GM21786 (cell line): ENCODE measurements at regions not wholly inside any gene's neighbourhood (a gene's known extent, or its start where the extent isn't known, plus 50 kb on each side); places are given as distances from the start of the nearest gene placed in this dataset.
"Not testable (repeated sequence)": the region's sequence is repeated elsewhere in the genome, so short reads cannot be mapped to it uniquely, and the experiment has no call there.

Source experiments
- ATAC-seq: cut with Tn5 transposase; IDR thresholded peaks from one replicate; pipeline ENCODE4 v1.9.1; 2021; ENCODE audit not compliant: unreplicated experiment

DNA sequence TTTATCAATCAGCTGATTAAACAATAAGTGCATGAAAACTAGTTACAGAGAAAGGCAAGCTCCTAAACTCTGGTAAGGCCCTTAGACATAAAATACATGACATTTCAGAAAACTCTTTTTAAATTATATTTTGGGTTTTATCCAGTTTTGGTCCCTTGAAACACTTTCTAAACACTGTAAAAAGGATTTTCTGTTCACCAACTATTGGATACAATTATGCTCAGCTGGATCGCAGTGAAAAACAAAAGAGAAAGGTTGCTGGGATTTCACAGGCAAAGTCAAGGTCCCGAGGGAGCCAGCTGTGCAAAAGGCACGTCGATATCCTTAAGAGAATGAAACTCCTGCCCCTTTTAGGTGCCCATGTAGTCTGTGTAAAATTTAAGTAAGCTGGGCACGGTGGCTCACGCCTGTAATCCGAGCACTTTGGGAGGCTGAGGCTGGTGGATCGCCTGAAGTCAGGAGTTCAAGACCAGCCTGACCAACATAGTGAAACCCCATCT, 1018.4 kb upstream of the INTU start:
- no peak for ATAC-seq

DNA sequence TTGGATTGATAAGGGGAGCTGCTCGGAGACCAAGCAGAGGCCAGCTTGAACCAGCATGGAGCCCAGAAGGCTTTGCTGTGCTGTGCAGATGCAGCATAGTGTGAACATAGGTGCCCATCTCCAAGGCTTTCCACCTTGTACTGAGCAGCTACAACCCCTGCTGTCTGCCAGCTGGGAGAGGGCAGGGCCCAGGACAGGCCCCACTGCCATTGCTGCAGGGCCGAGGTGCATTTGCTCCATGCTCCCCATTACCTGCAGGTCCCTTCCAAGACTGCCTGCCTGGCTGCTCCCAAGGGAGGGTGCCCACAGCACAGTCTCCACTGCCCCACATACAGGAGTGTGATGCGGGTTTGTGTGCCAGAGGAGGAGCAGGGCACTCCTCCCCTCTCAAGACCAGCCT, 1016.0 kb upstream of the INTU start:
- no peak for ATAC-seq

DNA sequence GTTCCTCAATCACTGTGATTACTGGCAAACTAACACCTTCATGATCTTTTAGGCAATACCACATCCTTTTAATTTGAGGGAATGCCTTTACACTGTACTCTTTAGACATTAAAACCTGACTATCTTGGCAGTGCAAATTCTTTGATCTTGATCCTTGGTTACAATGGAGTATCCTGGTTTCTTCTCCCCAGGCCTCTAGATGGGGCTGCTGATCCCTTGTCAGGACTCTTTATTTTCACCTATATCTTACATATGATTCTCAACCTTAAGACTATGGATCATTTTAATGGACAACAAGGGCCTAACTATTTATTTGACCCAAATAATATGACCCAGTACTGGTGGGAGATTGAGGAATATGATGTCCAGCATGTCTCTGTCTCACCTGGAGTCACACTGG, 1005.5 kb upstream of the INTU start:
- ATAC-seq: no peak

DNA sequence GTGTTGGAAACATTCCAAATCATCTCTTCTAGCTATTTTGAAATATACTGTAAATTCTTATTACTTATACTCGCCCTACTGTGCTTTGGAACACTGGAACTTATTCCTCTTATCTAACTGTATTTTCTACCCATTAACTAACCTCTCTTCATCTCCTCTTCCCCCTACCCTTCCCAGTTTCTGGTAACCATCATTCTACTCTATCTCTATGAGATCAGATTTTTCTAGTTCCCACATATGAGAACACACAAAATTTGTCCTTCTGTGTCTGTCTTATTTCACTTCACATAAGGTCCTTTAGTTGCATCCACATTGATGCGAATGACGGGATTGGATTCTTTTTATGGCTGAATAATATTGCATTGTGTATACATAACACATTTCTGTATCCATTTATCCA, 1003.8 kb upstream of the INTU start:
- ATAC-seq: no peak

DNA sequence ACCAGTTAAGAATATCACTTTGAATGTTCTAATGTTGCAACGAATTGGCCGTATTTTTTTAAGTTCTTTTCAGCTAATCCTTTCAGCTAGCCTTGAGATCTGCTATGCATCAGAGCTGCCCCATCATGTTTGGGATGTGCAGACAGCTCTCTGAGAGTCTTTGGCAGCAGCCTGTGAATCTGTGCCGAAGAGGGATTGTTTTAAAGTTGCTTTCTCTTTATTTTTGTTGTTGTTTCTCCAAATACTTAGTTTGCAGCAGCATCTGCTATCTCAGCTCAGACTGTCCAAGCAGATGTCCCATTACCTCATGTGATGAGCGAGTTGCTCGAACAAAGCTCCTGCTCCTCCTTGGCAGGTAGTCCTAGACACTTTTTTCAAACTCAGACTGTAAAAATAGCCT, 1002.5 kb upstream of the INTU start:
- ATAC-seq: no peak

DNA sequence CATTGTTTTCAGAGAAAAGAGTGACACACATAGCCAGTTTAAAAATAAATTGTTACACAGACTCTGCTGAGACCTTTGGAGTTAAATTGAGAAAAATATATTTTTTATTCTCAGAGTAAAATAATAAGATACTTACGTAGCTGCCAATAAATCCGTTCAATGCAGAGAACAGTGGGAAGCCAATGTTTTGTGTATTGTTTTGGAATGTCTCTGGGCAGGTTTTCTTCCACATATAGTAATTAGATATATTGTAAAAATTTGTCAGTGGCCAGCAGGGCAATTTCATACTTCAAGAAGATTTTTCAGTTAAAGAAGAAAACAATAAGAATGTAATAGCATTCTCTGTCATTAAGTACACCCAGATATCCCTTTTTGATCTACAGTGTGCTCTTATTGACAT, 999.5 kb upstream of the INTU start:
- no peak for ATAC-seq

DNA sequence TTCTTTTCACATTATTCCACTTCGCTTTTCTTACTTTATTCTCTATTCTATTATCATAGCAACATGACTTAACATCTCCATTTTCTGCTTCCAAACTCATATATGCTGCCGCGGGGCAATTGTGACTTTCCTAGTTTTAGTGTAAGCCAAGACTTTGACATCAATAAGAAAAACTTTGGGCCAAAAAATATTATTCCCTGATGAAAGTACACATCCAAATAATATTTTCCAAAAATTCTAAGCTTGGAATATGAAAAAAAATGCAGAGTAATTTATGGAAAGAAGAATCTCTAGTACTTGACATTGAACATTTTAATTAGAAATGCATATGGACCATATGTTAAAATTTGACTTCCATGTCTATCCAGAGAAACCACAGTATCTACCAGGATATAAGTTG, 995.1 kb upstream of the INTU start:
- no peak for ATAC-seq

DNA sequence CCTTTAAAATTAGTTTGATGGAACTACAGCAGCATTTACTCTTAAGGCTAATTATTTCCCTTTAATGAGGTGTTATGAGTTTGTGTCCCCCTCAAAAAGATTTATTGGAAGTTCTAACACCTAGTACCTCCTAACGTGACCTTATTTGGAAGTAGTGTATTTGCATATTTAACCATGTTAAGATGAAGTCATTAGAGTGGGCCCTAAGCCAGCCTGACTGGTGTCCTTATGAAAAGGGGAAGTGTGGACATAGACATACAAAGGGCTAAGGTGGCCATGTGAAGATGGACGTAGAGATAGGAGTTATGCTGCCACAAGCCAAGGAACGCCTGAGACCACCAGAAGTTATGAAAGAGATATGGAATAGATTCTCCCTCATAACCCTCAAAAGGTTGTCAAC, 985.4 kb upstream of the INTU start:
- no peak for ATAC-seq

DNA sequence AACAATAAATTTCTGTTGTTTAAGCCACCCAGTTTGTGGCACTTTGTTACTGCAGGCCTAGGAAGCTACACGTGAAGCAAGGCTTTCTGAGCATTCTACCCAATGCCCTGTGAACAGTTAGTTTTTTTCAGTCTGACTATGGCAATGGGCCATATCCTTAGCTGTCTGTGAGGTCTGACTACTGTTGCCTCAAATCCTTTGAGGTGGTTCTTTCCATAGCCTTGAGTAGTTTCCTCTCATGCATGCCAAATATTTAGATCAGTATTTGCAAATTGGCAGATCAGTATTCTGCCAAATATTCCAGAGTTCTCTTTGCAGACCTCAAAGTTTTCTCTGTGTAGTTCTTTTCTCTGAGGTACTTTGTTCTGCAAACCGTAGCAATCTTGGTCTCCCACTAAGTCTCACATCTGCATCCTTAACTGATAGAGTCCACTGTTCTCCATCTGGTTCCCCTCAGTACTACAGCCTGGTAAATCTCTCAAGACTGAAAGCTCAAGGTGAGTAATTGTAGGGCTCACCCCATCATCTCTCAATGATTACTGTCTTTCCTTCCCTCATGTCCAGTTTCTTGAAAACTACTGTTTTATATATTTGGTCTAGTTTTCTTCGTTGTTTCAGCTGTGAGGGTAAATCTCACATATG, 984.9 kb upstream of the INTU start:
- ATAC-seq: no peak

DNA sequence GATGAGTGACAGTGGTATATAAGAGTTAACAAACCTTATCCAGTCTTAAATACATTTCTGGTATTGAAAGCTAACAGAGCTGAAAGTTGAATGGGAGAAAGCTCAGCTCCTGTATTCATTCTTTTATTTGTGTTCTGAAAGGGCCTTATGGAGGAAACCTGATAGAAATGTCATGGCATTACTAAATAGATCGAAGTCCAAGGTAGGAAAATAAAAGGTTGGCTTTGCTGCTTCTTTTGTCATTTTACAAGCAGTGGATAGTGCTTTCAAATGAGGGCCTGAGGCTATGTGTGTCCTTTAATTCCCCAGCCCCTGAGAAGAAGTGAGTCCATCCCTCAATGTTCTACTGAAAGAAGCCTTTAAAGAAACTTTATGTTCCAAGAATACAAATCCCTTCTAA, 974.3 kb upstream of the INTU start:
- ATAC-seq: no peak

DNA sequence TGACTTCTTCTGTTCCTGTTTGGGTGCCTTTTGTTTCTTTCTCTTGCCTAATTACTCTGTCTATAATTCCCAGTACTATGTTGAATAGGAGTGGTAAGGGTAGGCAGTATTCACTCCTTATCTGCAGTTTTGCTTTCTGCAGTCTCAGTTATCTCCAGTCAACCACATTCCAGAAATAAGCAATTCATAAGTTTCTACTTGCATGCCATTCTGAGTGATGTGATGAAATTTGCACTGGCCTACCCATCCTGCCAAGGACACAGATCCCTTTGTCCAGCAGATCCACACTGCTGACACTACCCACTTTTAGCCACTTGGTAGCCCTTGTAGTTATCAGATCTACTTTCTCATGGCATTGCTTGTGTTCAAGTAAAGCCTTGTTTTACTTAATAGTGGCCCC, 971.6 kb upstream of the INTU start:
- no peak for ATAC-seq

DNA sequence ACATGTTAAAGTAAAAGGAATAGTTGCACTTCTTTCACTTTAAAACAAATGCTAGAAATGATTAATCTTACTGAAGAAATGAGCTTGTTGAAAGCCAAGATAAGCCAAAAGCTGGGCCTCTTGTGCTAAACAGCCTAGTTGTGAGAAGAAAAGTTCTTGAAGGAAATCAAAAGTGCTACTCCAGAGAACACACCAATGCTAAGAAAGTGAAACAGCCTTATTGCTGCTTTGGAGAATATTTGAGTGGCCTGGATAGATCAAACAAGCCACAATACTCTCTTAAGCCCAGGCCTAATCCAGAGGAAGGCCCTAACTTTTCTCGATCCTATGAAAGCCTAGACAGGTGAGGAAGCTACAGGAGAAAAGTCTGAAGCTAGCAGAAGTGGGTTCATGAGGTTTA, 967.9 kb upstream of the INTU start:
- ATAC-seq: no peak

DNA sequence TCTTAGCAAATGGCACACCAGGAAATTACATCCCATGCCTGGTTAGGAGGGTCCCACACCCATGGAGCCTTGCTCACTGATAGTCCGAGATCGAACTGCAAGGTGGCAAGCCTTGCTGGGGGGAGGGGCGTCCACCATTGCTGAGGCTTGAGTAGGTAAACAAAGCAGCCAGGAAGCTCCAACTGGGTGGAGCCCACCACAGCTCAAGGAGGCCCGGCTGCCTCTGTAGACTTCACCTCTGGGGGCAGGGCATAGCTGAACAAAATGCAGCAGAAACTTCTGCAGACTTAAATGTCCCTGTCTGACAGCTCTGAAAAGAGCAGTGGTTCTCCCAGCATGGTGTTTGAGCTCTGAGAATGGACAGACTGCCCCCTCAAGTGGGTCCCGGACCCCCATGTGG, 962.7 kb upstream of the INTU start:
- ATAC-seq: not testable (repeated sequence)

DNA sequence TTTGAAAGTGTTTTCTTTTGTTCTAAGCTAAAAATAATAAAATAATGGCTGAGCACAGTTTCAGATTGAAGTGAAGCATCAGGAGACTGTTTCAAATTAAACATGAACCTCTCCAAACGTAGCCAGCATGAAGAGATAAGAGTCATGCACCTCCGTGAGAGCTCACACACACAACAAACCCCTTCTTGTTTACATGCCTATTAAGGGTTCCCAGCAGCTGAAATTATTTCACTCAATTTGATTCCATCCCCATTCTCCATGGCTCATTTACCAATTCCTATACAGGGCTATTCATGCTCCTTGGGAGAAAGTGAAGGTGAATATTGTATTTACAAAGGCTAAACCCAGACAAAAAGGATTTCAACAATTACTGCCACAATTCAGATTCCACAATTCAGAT, 954.1 kb upstream of the INTU start:
- no peak for ATAC-seq

DNA sequence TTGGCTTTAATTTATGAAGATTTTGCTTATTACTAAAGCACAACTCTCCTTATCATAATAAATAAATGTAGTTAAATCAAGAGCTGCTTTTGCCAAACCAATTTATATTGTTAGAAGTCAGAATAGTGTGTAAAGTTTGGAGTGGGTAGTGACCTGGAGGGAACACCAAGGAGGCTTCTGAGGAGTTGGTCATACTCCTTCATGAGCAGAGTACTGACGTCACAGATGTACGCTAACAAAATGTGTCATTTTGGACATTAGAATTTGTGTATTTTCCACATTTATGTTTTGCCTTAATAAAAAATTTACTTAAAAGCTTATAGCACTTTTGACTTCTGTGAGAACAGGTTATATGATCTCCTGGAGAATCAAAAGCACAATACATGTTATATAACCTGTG, 953.5 kb upstream of the INTU start:
- no peak for ATAC-seq

DNA sequence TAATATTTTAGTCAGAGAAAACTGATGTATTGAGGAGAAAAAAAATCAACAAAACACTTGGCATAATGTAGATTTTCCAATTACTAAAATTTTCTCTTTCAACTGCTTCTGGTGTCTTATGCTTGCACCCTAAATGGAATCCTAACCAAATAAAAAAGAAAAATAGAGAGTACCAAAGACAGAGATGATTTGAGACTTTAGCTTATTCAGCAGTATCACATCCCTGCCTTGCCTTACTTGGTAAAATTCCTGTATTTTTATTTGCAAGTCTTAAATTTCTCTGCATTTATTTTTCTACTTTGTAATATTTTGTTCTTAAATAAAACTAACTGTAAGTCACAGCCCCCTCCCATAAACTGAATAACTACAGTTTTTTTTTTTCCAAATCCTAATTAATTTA, 950.5 kb upstream of the INTU start:
- ATAC-seq: no peak

DNA sequence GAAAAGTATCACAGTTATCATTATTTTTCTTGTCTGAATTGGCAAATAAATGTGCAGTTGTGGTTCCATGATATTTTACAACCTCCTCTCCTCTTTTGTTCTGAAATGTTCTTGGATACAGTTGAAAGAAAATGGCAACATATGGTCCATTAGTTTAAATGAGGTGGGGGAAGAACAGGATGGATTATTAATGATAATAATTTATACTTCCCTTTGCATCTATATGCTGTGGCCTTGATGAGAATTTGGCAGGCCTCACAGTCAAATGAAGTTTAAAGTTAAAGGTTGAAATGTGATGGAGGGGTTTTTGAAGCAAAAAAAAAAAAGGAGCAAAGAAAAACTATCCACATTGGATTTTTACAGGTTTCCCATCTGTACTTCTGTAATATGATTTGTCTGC, 946.3 kb upstream of the INTU start:
- no peak for ATAC-seq

DNA sequence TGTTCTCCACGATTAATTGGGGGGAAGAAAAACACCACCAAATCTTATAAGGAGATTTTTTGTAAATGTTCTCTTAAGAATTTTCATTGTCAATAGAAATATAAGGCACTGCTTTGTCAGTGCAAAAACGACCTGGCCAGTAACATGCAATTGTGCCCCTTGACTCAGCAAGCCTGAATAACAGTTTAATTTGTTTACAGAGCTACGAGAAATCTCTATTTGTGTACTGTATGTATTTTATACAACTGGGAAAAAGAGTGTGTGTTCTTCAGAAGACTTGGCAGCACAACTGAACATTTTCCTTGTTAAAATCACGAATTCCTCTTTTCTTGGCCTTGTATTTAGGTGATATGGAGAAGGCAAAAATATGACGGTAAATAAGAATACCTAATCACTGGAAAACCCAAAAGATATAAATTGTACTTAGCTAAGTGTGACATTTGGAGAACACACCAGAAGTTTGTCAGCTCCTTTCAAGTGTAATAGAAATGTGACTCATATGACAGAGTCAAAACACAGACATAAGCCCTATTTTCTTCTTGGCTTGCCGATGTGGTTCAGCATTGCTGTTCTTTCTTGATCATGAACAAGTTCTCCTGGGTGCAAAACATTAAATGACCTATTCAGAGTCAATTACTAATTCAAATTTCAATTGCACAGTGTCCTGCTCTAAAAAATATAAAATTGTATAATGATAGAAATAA, 945.0 kb upstream of the INTU start:
- ATAC-seq: no peak

DNA sequence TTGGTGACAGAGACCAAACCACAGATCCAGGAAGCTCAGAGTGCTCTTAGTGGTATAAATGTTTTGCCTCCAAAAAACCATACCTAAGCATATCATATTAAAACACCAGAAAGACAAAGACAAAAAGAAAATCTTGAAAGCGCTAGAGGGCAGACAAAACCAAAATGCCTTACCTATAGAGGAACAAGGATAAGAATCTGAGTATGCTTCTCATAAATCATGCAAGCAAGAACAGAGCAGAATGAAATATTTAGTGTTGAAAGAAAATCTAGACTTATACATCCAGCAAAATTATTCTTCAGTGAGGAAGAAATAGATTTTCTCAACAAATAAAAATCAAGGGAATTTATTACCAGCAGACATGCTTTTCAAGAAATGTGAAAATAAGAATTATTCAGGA, 941.0 kb upstream of the INTU start:
- ATAC-seq: no peak

DNA sequence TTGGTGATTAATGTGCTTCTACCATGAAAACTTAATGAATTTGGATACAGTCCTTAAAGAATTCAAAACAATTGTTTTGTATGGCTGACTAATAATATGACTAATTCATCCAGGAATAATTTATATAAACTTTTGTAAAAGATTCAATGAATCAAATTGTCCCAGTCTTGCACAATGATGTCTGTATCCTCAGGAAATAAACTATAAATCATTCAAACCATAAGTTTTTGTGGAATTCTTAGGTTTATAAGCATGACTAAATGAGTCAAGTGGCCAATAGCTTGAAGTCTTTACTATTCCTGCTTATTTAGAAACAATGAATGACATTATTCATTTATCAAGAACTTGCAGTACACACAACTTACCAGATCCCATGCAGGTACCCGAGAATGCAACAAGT, 935.0 kb upstream of the INTU start:
- ATAC-seq: no peak

DNA sequence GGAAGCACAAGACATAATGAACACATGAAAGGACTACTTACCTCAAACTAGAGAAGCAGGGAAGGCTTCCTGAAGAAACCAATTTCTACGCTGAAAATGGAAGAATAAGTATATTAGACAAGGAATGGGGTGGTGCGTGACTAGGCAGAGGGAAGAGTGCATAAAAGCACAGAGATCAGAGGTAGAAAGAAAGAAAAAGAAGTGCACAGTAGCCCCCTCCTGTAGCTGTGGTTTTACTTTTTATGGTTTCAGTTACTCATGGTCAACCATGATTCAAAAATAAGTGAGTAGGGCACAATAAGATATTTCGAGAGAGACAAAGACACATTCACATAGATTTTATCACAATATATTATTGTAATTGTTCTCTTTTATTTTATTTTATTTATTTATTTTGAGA, 934.5 kb upstream of the INTU start:
- ATAC-seq: no peak

DNA sequence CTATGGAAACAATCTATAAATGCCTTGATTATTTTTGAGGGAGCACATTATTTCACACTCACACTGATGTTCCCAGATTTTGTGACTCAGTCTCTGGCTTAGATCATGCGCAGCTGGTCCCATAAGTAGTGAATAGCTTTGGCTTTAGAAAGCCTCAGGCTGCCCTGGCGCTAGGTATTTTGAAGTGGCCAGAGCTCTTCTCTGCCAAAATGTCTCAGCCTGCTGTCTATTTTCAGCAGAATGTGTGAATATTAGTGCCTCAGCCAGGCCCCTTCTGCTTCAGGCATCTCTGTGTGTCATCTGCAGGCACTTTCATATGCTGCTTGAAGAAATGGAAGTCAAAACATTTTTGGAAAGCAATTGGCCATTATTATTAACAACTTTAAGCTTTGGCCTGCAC, 931.0 kb upstream of the INTU start:
- ATAC-seq: no peak

DNA sequence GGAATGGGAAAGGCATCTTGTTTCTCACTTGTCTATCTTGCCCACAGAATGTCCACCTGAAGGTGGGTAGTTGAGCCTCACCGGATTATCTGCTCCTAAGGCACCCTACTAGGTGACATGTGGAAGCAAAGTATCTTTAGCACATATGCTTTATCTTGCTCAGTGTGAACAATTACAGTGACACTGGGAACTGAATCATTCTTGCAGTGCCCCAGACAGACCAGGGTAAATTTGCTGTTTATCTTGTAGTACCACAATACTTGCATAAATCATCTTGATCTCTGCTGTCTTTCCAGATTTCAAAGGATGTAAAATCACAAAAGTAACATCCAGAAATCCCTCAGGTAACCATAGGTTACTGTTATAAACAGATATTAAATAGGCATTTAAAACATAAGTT, 930.0 kb upstream of the INTU start:
- no peak for ATAC-seq
